HG02763 (cell line): ENCODE measurements at regions not wholly inside any gene's neighbourhood (a gene's known extent, or its start where the extent isn't known, plus 50 kb on each side); places are given as distances from the start of the nearest gene placed in this dataset.

Source experiments
- ATAC-seq: cut with Tn5 transposase; IDR thresholded peaks from one replicate; pipeline ENCODE4 v1.9.1; 2021; ENCODE audit warnings: mild to moderate bottlenecking, moderate library complexity; ENCODE audit not compliant: unreplicated experiment

DNA sequence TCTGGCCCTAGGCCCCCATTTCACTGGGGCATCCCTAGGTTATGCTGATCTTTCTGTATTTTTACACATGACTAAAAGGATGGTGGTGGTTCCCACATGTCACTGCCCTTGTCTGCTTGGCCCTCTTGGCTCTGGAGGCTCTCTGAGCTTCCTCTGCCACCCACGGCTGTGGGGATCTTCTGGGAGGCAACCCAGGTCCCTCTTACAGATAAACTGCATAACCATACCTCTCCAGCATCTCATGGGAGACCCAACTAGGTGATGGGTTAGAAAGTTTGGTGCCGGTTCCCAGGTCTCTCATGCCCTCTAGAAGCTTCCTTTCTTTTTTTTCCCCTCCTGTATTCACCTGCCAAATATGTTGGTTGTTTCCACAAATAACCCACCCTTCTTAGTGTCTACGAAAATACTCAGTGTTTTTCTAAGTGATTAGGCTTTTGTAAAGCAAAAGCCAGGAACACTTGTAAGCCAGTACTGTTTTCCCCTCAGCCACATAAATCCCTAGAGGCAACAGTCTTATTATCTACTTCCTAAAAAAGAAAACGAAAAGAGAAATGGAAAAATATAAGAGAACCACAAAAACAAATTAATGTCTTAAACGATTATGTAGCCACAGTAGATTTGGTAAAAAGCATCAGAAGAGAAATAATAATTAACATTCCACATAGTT lies 71.7 kb upstream of the SMLR1 start:
- ATAC-seq: no peak

DNA sequence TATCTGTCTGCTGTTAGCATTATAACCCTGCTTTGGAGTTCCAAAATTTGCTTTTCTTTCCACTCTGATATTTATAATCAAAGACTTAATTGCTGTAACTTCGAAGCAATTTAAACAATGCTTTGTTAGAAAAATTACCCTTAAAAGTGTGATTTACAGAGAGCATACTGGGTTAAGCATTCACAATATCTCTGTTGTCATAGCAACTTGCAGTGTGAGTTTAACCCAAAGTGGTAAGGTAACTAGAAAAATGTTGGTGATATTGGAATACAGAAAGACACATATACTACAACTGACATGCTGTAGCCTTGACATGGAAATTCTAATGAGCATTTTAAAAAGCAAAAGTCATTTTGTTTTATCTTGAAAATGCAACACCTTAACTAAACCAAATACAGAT lies 70.4 kb upstream of the SMLR1 start:
- no peak for ATAC-seq

DNA sequence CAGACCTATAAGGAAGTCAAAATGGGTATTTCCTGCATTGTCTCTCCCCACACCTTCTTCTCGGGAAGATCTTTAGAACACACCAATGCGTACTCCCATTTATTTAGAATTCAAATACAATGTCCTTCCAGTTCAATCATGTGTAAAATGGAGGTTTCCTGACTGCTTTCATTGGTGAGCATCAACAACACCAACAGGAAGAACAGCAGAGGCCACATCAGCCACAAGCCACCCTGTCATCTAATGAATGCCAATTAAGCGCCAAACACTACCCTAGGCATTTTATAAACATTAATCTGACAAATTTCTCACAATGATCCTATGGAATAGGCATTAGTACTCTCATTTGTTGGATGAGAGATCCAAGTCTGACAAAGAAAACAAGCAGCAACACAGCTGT lies 68.4 kb upstream of the SMLR1 start:
- ATAC-seq: no peak

DNA sequence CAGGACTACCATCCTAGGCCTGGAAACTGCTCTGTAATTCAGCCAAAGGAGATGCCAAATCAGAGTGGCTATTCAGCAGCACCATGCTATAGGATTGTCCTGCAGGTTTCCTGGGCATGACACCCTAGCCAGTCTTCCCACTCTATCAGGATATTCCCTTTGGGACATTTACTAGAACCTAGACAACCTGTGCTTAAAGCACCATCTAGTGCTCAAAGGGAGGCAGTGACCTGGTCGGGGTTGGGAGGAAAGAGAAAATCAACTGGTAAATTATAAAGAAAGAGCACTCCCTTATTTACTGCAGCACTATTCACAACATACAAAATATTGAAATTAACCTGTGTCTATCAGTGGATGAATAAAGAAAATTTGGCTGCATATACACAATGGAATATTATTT lies 67.2 kb upstream of the SMLR1 start:
- ATAC-seq: no peak

DNA sequence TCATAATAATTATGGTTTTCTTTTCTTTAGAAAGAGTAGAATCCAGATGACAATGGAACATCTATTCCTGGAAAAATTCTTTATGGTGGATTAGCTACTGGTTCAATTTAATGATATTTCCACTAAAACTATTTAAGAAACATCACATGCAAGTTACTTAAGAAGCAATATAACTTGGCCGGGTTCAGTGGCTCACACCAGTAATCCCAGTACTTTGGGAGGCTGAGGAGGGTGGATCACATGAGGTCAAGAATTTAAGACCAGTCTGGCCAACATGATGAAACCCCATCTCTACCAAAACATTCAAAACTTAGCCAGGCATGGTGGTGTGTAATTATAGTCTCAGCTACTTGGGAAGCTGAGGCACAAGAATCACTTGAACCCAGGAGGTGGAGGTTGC lies 65.9 kb upstream of the SMLR1 start:
- no peak for ATAC-seq

DNA sequence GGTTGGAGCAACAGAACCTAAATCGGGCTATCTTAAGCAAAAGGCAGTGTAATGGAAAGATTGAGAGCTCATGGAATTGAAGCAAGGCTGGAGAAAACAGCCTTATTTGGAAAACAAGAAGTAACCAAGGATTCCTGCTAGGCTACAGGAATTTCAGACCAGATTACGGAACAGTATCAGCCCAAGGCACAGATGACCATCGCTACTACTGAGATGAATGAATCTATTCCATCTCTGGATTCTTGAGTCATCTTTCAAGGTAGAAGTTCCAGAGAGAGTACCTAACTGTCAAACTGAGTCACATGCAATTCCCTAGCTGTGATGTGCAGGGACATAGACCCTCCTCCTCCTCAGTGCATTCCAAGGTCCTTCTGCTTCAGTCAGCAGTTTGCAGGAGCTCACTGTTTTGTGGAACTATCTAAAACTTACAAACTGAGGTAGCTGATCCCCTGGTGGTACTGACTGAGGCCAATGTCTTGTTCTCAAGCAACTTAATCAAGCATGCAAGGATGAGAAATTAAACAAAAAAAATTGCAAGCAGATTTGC lies 62.0 kb upstream of the SMLR1 start:
- no peak for ATAC-seq

DNA sequence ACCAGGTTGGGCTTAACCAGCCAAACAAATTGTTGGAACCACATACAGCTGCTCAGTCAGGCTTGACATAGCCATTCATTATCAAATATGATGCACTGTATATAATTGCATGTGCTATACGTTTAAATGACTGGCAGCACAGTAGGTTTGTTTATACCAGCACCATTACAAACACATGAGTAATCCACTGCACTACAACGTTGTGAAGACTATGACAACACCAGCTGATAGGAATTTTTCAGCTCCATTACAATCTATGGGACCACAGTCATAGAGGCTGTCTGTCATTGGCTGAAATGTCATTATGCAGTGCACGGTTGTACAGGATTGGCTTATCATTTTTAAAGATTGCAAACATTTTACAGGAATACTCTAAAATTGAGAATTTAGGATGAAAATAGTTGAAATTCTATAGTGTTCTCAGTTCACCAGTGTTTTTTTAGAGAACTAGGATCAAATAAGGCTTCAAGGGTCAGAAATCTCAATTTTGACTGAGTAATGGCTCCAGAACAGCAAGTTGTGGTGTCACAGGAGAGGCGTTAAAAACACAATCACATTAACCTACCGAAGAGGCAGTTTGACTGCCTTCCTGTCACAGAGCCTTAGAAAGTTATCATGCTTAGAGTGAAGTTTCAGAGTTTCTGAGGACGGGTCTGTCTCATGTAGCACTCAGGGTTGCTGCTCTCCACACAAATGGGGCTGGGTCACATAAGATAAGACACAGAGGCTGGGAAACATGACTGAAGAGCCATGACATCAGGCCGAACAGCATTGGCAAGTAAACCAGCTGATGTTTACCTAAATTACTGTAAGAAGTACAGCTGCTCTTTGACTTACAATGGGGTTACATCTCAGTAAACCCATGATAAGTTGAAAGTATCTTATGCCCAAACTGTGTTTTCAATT lies 60.7 kb upstream of the SMLR1 start:
- ATAC-seq: no peak

DNA sequence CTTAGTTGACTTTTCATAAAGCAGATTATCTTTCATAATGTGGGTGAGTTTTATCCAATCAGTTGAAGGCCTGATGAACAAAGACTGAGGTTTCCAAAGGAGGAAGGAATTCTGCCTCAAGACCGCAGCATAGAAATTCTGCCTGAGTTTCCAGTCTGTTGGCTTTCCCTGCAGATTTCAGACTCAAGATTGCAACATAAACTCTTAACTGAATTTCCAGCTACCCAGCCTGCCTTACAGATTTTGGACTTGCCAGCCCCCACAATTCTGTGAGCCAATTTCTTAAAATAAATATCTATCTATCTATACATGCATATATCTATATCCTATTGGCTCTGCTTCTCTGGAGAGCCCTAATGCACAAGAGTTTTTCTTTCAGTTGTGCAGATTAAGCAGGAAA lies 57.3 kb upstream of the SMLR1 start:
- ATAC-seq: no peak

DNA sequence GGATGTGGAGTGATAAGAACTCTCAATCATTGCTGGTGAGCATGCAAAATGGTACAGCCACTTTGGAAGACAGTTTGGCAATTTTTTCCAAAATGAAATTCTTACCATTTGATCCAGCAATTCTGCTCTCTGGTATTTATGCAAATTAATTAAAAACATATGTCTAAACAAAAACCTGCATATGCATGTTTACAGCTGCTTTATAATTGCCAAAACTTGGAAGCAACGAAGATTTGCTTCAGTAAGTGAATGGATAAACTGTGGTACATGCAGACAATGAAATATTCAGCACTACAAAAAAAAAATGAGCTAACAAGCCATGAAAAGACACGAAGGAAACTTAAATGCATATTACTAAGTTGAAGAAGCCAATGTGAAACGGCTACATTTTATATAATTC lies 55.5 kb upstream of the SMLR1 start:
- ATAC-seq: no peak

DNA sequence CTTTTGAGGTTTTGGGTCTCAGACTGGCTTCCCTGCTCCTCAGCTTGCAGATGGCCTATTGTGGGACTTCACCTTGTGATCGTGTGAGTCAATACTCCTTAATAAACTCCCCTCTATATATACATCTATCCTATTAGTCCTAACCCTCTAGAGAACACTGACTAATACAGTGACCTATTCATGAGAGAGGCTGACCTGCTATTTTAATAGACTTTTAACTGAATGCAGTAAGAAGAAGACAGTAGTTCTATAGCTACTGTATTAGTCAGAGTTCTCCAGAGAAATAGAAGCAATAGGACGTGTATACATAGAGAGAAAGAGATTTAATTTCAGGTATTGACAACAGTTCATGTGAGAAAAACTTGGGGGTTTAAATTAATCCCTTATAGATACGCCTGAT lies 53.3 kb upstream of the SMLR1 start:
- ATAC-seq: no peak

DNA sequence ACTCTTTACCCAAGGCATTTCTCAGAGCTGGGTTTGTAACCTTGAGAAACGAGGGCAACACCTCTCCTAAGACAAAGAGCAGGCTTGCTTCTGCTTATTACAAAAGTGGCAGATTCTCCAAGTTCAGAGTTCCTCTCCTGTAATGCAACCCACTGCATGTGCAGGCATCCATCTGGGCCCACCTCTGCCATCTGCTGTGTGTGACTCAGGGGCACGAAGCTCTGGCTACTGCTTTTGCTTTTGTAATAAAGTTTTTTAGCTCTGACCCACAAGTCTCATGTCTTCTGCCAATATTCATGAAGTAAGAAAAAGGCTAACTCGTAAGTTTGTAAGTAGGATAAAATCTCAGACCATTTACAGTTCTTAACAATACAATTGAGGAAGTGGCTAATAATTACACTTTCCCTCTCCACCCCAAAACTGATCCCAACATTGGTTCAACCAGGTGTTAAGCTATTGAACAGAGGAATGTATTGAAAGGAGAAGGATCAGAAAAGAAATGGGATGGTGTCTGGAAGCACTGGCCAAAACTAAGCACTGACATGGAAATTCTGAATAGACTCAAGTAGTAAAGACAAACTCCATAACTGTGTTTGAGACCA lies 51.7 kb upstream of the SMLR1 start:
- ATAC-seq: no peak

DNA sequence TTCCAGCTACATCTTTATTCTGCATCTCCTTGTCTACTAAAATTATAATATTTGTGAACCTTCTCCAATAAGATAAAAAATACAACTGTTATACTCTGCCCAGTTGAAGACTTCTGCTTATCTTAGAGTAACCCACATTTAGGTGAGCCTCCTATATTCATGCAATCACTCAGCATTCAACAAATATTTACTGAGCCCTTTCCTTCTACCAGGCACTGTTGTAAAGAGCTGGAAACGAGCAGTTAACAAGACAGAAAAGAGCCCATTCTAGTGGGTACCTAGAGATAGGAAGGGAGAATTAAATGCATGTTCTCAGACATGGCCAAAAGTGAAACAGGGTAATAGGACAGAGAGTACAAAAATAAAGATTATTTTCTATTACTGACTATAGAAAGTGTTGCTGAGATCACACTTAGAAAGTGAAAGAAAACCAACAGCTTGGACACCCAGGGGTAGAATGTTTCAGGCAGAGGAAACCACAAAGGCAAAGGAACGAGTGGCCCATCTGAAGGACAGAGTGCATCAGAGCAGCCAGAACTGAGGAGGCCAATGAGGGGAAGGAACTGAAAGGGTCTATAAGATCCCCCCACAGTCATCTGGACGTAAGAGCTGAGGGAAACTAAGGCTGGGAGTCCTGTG lies 50.8 kb upstream of the SMLR1 start:
- peak; percentile 94 for ATAC-seq
